Mucosa of rectum (tissue), 2 donors: ENCODE measurements at regions not wholly inside any gene's neighbourhood (a gene's known extent, or its start where the extent isn't known, plus 50 kb on each side); places are given as distances from the start of the nearest gene placed in this dataset.

Experiments used
- H3K27ac ChIP-seq, 2 donors: one replicate each; pipeline ENCODE4 v1.7.0; 2013; ENCODE audit warnings: inconsistent platforms in 2 of 2, low read depth in 2 of 2, low read length in 2 of 2
- H3K27me3 ChIP-seq, 2 donors: one replicate each; pipeline ENCODE4 v1.7.0; 2013; ENCODE audit warnings: low read length in 2 of 2; ENCODE audit not compliant: control insufficient read depth in 2 of 2, insufficient read depth in 2 of 2
- H3K36me3 ChIP-seq, 2 donors: one replicate each; pipeline ENCODE4 v1.7.0; 2013; ENCODE audit warnings: low read length in 2 of 2; ENCODE audit not compliant: control insufficient read depth in 2 of 2, insufficient read depth in 2 of 2
- H3K4me1 ChIP-seq, 2 donors: one replicate each; pipeline ENCODE4 v1.7.0; 2013; ENCODE audit warnings: low read length in 2 of 2, mild to moderate bottlenecking in 1 of 2; ENCODE audit not compliant: control insufficient read depth in 2 of 2, insufficient read depth in 2 of 2
- H3K4me3 ChIP-seq, 2 donors: one replicate each; pipeline ENCODE4 v1.7.0; 2013; ENCODE audit warnings: low read length in 2 of 2
- H3K9ac ChIP-seq, 2 donors: one replicate each; pipeline ENCODE4 v1.7.0; 2013; ENCODE audit warnings: low read length in 2 of 2, low read depth in 1 of 2, mild to moderate bottlenecking in 1 of 2
- H3K9me3 ChIP-seq, 2 donors: one replicate each; pipeline ENCODE4 v1.7.0; 2013; ENCODE audit warnings: low read length in 2 of 2; ENCODE audit not compliant: control insufficient read depth in 2 of 2
- donor health status: healthy.
- donor health status: Normal muscosa, but diverticular disease.

- Histone ChIP-seq H3K27ac (no peak overlapping the region), H3K4me3 (no peak overlapping the region), H3K9me3 (peaks cover 4% of the 10 kb centered on the region in 2 donors), H3K4me1 (peaks cover 0 to 3% of the 10 kb centered on the region in 2 donors), H3K9ac (no peak overlapping the region), H3K36me3 (no peaks in the 10 kb centered on the region), H3K27me3 (no peaks in the 10 kb centered on the region)
Measured at GRCh38 chr16:88282564-88283395, 100.0 kb upstream of the ZNF469 start.

- Histone ChIP-seq H3K4me3 (no peak overlapping the region), H3K27me3 (no peaks in the 10 kb centered on the region), H3K36me3 (no peaks in the 10 kb centered on the region), H3K9ac (no peak overlapping the region), H3K9me3 (peaks cover 4% of the 10 kb centered on the region in 2 donors), H3K27ac (no peak overlapping the region), H3K4me1 (peaks cover 0 to 3% of the 10 kb centered on the region in 2 donors)
Measured at GRCh38 chr16:88283596-88283995, 99.2 kb upstream of the ZNF469 start.

GRCh38 chr16:88284101-88284500, 98.7 kb upstream of the ZNF469 start:
- H3K36me3 ChIP-seq = no peaks in the 10 kb centered on the region
- peaks cover 8% of the 10 kb centered on the region in 2 donors for H3K9me3 ChIP-seq

GRCh38 chr16:88284626-88285513, 97.9 kb upstream of the ZNF469 start:
- no peak overlapping the region for H3K9ac ChIP-seq
- H3K27me3 ChIP-seq = no peaks in the 10 kb centered on the region
- H3K4me1 ChIP-seq = peaks cover 0 to 3% of the 10 kb centered on the region in 2 donors
- no peaks in the 10 kb centered on the region for H3K36me3 ChIP-seq
- peaks cover 8 to 10% of the 10 kb centered on the region in 2 donors for H3K9me3 ChIP-seq
- H3K27ac ChIP-seq = no peak overlapping the region
- no peak overlapping the region for H3K4me3 ChIP-seq

More at GRCh38 chr16:88284101-88284500, 98.7 kb upstream of the ZNF469 start:
- H3K27ac ChIP-seq = no peak overlapping the region
- H3K27me3 ChIP-seq = no peaks in the 10 kb centered on the region
- peaks cover 0 to 3% of the 10 kb centered on the region in 2 donors for H3K4me1 ChIP-seq
- no peak overlapping the region for H3K4me3 ChIP-seq
- H3K9ac ChIP-seq = no peak overlapping the region

GRCh38 chr16:88285514-88285822, 97.3 kb upstream of the ZNF469 start:
- peaks cover 8 to 10% of the 10 kb centered on the region in 2 donors for H3K9me3 ChIP-seq
- no peak overlapping the region for H3K27ac ChIP-seq
- peaks cover 0 to 3% of the 10 kb centered on the region in 2 donors for H3K4me1 ChIP-seq
- no peaks in the 10 kb centered on the region for H3K27me3 ChIP-seq
- no peaks in the 10 kb centered on the region for H3K36me3 ChIP-seq
- no peak overlapping the region for H3K9ac ChIP-seq
- no peak overlapping the region for H3K4me3 ChIP-seq

- Histone ChIP-seq H3K4me3 (no peak overlapping the region), H3K9ac (no peak overlapping the region), H3K36me3 (no peaks in the 10 kb centered on the region), H3K27ac (no peak overlapping the region), H3K9me3 (peaks cover 8 to 10% of the 10 kb centered on the region in 2 donors), H3K27me3 (no peaks in the 10 kb centered on the region), H3K4me1 (peaks cover 0 to 3% of the 10 kb centered on the region in 2 donors)
Measured at GRCh38 chr16:88286301-88286923, 96.3 kb upstream of the ZNF469 start.

- Histone ChIP-seq H3K27ac (no peak overlapping the region), H3K9ac (no peak overlapping the region), H3K4me3 (no peak overlapping the region), H3K9me3 (peaks cover 8 to 10% of the 10 kb centered on the region in 2 donors), H3K27me3 (no peaks in the 10 kb centered on the region), H3K36me3 (no peaks in the 10 kb centered on the region), H3K4me1 (peaks cover 0 to 3% of the 10 kb centered on the region in 2 donors)
Measured at GRCh38 chr16:88287219-88287618, 95.5 kb upstream of the ZNF469 start.

- no peak overlapping the region for H3K9ac ChIP-seq
- H3K9me3 ChIP-seq = peaks cover 8 to 10% of the 10 kb centered on the region in 2 donors
- no peak overlapping the region for H3K27ac ChIP-seq
- no peaks in the 10 kb centered on the region for H3K4me1 ChIP-seq
- H3K36me3 ChIP-seq = no peaks in the 10 kb centered on the region
- H3K27me3 ChIP-seq = no peaks in the 10 kb centered on the region
- no peak overlapping the region for H3K4me3 ChIP-seq
Measured at GRCh38 chr16:88288303-88288702, 94.5 kb upstream of the ZNF469 start.

GRCh38 chr16:88289001-88289400, 93.8 kb upstream of the ZNF469 start:
- Histone ChIP-seq H3K27ac (no peak overlapping the region), H3K4me1 (no peaks in the 10 kb centered on the region), H3K27me3 (no peaks in the 10 kb centered on the region), H3K9ac (no peak overlapping the region), H3K9me3 (peaks cover 8 to 10% of the 10 kb centered on the region in 2 donors), H3K4me3 (no peak overlapping the region), H3K36me3 (no peaks in the 10 kb centered on the region)

- Histone ChIP-seq H3K9ac (no peak overlapping the region), H3K27ac (no peak overlapping the region), H3K4me3 (no peak overlapping the region), H3K27me3 (no peaks in the 10 kb centered on the region), H3K36me3 (no peaks in the 10 kb centered on the region), H3K9me3 (peaks cover 8 to 10% of the 10 kb centered on the region in 2 donors), H3K4me1 (no peaks in the 10 kb centered on the region)
Measured at GRCh38 chr16:88289561-88289960, 93.2 kb upstream of the ZNF469 start.
